ENCODE measurements at regions not wholly inside any gene's neighbourhood (a gene's known extent, or its start where the extent isn't known, plus 50 kb on each side); places are given as distances from the start of the nearest gene placed in this dataset.

- Histone ChIP-seq H4K20me1 (ENCODE audit: insufficient read depth, low read length) (no peaks in the 10 kb centered on the region), H3K79me2 (ENCODE audit: insufficient read depth, low read length) (no peaks in the 10 kb centered on the region), H3K27ac (ENCODE audit: extremely low read length, insufficient read depth, low read length) (no peak overlapping the region), H3K36me3 (replicated peaks in 1 of 2; ENCODE audit: control insufficient read depth in 1 of 2, insufficient read depth in 2 of 2, low read length in 2 of 2) (no peaks in the 10 kb centered on the region), H2AFZ (ENCODE audit: low read length) (no peak overlapping the region), H3K4me3 (replicated peaks in 1 of 3; ENCODE audit: insufficient read depth in 1 of 3, low read depth in 2 of 3, low read length in 3 of 3) (no peak overlapping the region), H3K9ac (ENCODE audit: insufficient read depth, low read depth, low read length) (no peak overlapping the region), H3K4me2 (ENCODE audit: low read depth, low read length) (no peak overlapping the region), H3K9me3 (ENCODE audit: low read length) (0 out of 2 replicates have a peak, but pooled peaks cover 4% of the 10 kb centered on the region), H3K27me3 (ENCODE audit: control insufficient read depth in 1 of 2, insufficient read depth in 2 of 2, low read length in 2 of 2) (no peaks in the 10 kb centered on the region), H3K4me1 (ENCODE audit: insufficient read depth, low read length) (no peaks in the 10 kb centered on the region)
- 0% methylated on average over 2 of the region's 3 CpGs for WGBS (ENCODE audit: low lambda C conversion rate)
- DNase-seq (ENCODE audit: low spot score) (no peak), ATAC-seq (no peak), FAIRE-seq (no peak)
- TF ChIP-seq GMEB1 (CRISPR knock-in tag; IDR thresholded peaks at IDR 0.05; ENCODE audit: borderline replicate concordance): no peak
- TF ChIP-seq SNAPC2 (CRISPR knock-in tag; IDR thresholded peaks at IDR 0.05): no peak
- TF ChIP-seq RNF219 (CRISPR knock-in tag; IDR thresholded peaks at IDR 0.05): no peak
- no peak for TF ChIP-seq GABPB1 (CRISPR knock-in tag; IDR thresholded peaks at IDR 0.05)
- TF ChIP-seq ZNF33B (CRISPR knock-in tag; IDR thresholded peaks at IDR 0.05): no peak
- no peak for TF ChIP-seq GTF3A (CRISPR knock-in tag; conservative IDR thresholded peaks at IDR 0.05)
- no peak for TF ChIP-seq FOXO4 (CRISPR knock-in tag; conservative IDR thresholded peaks at IDR 0.05)
- no peak for TF ChIP-seq ZNF280D (CRISPR knock-in tag; IDR thresholded peaks at IDR 0.05)
- TF ChIP-seq ZNF24 (IDR thresholded peaks at IDR 0.05): no peak
- no peak for TF ChIP-seq CREM (IDR thresholded peaks at IDR 0.05)
- TF ChIP-seq CREM (CRISPR knock-in tag; IDR thresholded peaks at IDR 0.05): no peak
- no peak for TF ChIP-seq CEBPG (CRISPR knock-in tag; IDR thresholded peaks at IDR 0.05)
- TF ChIP-seq CBX2 (IDR thresholded peaks at IDR 0.05; ENCODE audit: low read depth, low read length): no peak
- no peak for TF ChIP-seq CBX2 (CRISPR knock-in tag; IDR thresholded peaks at IDR 0.05; ENCODE audit: low read depth)
- no peak for TF ChIP-seq SKI (IDR thresholded peaks at IDR 0.05; ENCODE audit: partially characterized antibody)
- no peak for TF ChIP-seq SNRNP70 (IDR thresholded peaks at IDR 0.05; ENCODE audit: low read depth, low read length)
- ChIA-PET POLR2A (no interaction called here), CTCF (ENCODE audit: low intra/inter-chr PET ratio, low total read pairs) (no interaction called here)
- no TSS peak for BruUV-seq (replicated peaks)
- intact Hi-C loops (cut with micrococcal nuclease; ENCODE audit: unreplicated experiment): no loop called here
- in situ Hi-C loops (cut with HindIII; ENCODE audit: extremely low pct_ligation_motif_present, low pct_unique_long_range_greater_than_20kb): no loop called here
Observed at GRCh38 chr1:96387785-96388184, 333.8 kb upstream of the PTBP2 start.
